HG03139 (cell line): ENCODE measurements at regions not wholly inside any gene's neighbourhood (a gene's known extent, or its start where the extent isn't known, plus 50 kb on each side); places are given as distances from the start of the nearest gene placed in this dataset.
"Not testable (repeated sequence)": the region's sequence is repeated elsewhere in the genome, so short reads cannot be mapped to it uniquely, and the experiment has no call there.

Source experiments
- ATAC-seq: cut with Tn5 transposase; IDR thresholded peaks from one replicate; pipeline ENCODE4 v1.9.1; 2021; ENCODE audit not compliant: unreplicated experiment

DNA sequence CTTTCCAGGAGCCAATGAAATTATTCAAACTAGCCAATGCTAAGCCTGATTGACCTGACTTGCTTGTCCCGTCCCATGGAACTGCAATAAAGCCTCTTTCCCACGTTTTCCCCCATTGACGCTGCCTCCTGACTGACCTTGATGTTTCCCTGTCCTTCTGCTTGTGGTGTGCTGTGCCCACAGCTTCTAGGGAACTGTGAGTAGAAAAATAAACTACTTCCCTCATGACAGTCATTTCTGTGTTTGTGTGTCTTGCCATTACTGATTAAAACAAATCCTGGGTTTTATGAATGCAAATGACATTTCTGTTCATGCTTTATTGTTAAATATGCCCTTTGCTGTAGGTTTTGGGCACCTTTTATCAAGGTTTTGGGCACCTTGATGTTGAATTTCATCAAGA lies 91.3 kb upstream of the ABI1 start:
- ATAC-seq, result no peak

DNA sequence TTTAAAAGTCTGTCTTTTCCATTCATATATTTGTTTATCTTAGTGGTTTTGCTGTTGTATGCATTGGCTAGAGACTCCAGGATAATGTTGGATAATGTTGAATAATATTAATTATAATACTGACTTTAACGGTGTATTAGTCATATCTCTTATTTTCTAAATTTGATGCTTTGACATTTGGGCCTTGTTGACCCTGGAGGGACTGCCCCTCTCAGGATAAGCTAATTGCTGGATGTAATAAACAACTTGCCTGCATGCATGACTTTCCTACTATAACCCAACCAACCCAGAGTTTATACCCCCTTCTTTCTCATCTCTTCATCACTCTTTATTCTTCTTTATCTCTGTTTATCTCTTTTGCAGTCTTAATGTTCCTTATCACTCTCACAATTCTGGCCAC lies 90.9 kb upstream of the ABI1 start:
- no peak for ATAC-seq

DNA sequence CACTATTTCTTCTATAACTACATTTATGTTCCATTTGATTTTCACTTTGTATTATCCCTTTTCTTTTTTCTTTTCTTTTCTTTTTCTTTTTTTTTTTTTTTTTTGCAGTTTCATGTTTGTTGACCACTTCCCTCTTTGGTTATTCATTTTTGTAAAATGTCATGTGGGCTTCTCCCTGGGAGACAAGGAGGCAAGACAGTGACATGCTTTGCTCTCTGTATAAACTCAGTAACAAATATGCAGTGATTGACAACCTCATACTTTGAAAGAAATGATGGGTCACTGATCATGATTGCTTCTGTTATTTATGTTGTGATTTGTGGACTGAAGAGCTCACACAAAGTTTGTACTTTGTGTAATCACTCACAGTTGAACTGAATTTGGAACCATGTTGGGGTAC lies 90.2 kb upstream of the ABI1 start:
- no peak for ATAC-seq

DNA sequence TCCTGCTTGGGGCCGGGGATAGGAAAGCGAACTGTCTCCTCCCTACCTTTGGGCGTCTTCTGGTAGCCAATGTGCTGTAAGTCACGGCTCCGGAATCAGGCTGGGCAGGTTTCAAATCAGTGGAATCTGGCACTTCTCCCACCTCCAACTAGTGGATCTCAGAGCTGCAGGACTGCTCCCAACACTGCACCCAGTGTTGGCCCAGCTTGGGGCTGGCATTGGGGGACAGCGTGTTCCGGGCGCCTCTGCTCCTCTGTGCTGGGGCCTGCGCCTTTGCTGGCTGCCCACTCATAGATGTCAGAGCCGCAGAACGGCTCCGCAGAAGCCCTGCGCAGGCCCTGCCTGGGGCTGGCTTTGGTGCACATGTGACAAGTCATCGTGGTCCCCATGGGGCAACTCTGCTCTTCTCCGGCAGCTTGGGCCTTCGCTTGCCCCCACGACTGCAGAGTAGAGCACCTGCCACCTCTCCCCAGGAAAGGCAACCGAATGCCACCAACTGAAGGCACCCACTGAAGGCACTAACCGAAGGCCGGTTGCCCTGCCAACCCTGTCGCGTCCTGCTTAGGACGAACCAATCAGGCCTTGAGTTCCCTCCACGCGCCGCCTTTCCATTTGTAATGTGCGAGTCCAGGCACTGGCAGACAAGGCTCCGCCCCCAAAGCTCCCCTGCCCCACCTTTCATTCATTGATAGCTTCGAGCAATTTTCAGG lies 85.5 kb upstream of the ABI1 start:
- ATAC-seq, result no peak

DNA sequence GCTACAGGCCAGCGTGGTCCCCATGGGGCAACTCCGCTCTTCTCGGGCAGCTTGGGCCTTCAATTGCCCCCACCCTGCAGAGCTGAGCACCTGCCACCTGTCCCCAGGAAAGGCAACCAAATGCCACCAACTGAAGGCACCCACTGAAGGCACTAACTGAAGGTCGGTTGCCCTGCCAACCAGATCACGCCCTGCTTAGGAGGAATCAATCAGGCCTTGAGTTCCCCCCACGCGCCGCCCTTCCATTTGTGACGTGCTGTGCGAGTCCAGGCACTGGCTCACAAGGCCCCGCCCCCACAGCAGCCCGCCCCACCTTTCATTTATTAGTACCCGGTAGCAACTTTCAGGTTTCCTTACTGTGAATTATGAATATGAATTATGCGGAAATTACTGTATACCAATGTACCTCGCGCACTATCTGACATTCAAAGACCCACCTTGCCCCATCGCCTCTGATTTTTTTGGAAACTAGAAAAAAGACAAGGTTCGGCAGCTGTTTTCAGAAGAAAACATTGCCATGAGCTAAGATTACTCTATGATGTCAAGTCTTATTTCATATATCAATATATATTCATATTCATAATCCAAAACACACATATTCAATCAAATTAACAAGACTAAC lies 83.6 kb upstream of the ABI1 start:
- ATAC-seq, result no peak

DNA sequence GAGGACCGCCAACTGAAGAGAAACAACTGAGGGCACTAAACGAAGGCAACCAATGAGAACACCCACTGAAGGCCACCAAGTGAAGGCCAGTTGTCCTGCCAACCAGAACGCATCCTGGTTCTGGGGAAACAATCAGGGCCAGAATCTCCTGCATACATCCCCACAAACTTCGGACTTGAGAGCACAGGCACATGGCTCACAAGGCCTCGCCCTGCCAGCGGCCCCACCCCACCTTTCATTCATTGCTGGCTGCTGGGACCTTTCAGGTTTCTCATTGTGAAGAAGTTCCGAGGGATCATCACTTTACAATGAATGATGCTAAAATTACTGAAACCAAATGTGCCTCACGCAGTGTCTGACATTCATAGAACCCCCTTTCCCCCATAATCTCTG lies 79.2 kb upstream of the ABI1 start:
- no peak for ATAC-seq

DNA sequence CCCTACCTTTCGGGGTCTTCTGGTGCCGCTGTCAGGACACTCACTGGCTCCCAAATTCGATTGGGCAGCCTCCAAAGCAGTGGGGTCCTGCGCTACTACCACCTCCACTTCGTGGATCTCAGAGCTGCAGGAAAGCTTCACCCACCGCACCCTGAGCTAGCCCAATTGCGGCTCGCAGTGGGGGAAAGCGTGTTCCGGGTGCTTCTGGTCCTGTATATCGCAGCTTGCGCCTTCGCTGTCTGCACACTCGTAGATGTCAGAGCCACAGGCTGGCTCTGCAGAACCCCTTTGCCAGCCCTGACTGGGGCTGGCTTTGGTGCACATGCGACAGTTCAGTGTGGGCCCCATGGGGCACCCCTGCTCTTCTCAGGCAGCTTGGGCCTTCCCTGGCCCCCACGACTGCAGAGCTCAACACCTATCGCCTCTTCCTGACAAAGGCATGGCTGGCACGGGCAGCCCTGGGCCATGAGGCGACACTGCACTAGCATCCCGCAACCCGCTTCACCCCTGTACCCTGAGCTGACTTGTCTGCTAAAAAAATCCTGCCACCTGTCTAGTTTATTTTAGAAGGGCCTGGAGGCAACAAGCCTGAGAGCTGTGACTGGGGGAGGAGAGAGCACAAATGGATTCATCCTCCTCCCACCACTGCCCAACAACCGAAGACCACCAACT lies 78.7 kb upstream of the ABI1 start:
- no peak for ATAC-seq

DNA sequence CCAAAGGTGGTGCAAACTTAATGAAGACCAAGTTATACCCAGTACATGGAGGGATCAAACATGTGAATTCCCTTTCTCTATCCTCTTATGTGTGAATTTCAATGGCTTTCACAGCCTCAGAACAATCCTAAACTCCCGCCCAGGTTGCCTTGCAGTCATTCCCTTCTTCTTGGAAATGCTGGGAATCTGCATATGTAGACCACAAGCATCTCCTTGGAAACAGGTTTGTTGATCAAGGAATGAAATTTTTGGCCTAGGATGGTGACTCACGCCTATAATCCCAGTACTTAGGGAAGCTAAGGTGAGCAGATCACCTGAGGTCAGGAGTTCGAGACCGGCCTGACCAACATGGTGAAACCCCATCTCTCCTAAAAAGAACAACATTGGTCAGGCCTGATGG lies 77.8 kb upstream of the ABI1 start:
- no peak for ATAC-seq

DNA sequence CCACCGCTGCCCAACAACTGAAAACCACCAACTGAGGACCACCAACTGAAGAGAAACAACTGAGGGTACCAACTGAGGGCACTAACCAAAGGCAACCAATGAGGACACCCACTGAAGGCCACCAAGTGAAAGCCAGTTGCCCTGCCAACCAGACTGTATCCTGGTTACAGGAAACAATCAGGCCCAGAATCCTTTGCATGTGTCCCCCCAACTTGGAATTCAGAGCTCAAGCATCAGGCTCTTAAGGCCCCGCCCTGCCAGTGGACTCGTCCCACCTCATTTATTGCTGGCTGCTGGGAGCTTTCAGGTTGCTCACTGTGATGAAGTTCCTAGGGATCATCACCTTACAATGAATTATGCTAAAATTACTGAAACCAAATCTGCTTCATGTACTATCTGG lies 76.6 kb upstream of the ABI1 start:
- no peak for ATAC-seq

DNA sequence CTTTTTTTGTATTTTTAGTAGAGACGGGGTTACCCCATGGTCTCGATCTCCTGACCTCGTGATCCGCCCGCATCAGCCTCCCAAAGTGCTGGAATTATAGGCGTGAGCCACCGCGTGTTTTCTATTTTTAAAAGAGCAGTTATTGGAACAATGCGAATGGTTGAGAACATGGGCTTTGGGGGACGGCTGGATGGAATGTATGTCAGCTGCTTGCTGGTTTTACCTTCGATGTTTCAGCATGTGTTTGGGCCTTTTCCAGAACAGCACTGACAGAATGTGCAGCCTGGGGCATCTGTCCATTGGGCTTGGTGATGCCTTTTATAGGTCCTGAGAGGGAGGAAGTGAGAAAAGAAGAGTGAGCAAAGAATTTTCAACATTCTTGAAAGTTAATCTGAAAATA lies 73.4 kb upstream of the ABI1 start:
- not testable (repeated sequence) for ATAC-seq

DNA sequence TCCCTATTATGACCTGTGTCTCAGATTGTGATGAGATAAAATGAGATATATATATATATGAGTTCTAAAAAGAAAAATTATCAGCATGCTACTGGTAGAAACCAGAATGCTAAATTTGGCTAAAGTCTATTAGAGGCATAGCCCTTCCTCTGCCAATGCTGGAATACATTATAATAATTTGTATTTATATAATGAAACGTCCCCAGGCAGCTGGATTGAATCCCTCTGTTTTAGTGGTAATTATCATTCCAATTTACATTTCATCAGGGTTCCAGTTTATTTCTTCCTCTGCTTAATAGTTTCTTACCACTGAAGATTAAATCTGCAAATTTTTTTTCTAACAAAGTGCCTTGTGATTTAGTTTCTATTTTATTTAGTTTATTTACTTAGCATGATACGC lies 71.8 kb upstream of the ABI1 start:
- ATAC-seq, result no peak

DNA sequence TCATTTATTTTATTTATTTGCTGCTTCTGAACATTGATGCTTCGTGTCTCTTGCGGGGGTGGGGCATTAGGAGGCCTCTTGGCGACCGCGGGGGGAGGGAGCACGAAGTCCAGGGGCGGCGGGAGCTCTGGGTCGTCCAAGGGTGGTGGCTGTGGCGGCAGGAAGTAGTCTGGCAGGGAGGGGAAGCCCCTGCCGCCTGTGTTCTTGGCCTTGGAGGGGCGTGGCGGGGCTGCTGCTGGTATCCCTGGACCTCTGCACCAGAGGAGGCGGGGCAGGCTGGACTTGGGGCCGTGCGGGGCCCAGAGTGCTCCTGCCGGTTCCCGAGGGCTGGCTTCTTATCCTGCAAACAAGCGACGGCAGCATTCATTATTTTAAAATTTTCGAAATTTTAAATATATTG lies 70.5 kb upstream of the ABI1 start:
- ATAC-seq, result peak; percentile 90

DNA sequence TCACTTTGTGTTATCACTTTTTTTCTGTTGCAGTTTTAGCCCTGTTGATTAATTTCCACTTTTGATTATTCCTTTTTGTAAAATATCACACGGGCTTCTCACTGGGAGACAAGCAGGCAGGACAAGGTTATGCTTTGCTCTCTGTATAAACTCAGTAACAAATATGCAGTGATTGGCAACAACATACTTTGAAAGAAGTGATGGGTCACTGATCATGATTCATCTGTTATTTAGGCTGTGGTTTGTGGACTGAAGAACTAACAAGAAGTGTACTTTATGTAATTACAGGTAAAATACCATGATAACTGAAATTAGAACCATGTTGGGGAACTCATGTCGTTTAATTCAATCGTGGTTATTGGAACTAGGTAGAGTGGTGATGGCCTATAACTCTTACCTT lies 62.1 kb upstream of the ABI1 start:
- ATAC-seq, result not testable (repeated sequence)

DNA sequence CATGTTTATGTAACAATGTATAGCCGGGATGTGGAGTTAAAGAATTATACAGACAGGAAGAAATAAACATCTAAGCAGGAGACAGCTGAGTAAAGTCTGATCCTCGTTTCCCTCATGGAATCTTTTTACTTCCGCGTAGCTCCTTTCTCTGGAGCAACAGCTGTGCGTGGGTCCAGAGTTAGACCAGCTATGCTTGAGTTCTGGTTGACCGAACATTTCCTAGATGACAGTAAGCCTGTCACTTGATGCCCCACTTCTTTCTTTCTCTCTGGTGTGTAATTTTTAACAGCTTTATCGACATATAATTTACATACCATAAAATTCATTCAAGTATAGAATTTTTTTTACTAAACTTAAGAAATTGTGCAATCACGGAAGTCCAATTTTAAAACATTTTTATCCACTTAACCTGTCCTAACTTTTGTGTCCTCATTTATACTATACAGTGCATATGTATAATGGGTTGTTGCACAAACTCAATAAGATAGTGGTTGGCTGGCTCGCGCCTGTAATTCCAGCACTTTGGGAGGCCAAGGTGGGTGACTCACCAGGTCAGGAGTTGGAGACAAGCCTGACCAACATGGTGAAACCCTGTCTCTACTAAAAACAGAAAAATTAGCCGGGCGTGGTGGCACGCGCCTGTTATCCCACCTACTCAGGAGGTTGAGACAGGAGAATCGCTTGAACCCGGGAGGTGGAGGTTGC lies 58.5 kb upstream of the ABI1 start:
- ATAC-seq, result not testable (repeated sequence)

DNA sequence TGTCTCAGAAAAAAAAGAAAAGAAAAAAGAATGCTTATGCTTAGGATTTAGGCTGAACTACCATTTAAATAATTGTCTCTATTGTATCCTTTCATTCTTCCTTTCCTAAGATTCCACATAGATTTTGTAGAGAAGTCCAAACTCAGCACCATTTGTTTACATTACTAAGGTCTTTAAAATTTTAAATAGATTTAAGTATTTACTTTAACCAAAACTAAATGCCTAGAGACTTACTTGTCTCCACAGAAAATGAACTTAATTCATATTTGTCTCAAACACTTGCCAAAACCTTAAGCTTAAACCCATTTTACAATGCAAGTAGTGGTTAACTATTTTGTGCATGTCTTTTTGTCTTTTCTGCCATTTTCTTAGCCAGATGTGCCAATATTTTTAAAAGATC lies 54.1 kb upstream of the ABI1 start:
- ATAC-seq, result no peak

DNA sequence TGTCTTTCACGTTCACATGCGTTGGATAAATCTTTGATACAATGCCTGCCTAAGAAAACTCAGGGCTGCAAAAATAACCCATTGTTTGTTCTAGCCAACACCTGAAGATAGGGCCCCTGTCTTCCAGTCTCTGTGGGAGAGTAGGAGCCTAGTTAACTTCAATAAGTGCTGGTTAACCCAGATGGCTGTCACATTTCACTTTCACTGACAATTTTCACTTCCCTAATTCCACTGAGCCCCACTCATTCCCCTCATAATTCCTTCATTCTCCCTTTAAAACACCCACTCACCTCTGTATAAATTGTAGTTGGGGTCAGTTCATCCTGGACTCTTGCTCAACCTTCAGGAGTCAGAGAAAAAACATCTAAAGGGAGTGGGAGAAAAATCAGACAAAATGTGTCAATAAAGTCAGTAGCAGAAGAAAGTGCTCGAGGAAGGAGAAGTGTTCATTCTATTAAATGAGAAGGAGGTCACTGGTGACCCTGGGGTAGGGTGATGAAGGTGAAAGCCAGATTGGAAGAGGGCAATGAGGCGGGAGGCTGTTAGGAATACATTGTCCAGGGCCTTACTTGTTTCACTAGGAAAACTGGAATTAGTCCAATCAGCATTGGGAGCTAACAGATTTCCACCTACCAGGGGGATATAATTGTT lies 51.2 kb upstream of the ABI1 start:
- ATAC-seq, result no peak
